BJ (cell line): ENCODE measurements at regions not wholly inside any gene's neighbourhood (a gene's known extent, or its start where the extent isn't known, plus 50 kb on each side); places are given as distances from the start of the nearest gene placed in this dataset.

ENCODE experiments used
- CTCF ChIA-PET: fragments of 350-600 bp; formaldehyde crosslinking; extraction: SDS; loops from one replicate; lab custom pipeline; 2021; ENCODE audit warnings: antibody characterized with exemption, inconsistent platforms; lab: Yijun Ruan, JAX
- POLR2A ChIA-PET: fragments of 300-600 bp; sonication (Branson Sonifier 250); formaldehyde crosslinking; extraction: SDS; loops from one replicate; lab custom pipeline; 2021; ENCODE audit warnings: antibody characterized with exemption; lab: Charles Lee
- DNase-seq: peaks from one replicate; pipeline ENCODE4 v3.0.0-alpha.2; 2011; ENCODE audit warnings: low read depth
- H3K27me3 ChIP-seq: 2 replicates; pipeline ENCODE4 v1.6.0; 2011; ENCODE audit warnings: low read length; ENCODE audit not compliant: control insufficient read depth, insufficient read depth
- H3K36me3 ChIP-seq: 2 replicates; pipeline ENCODE4 v1.5.1; 2011; ENCODE audit warnings: low read length; ENCODE audit not compliant: control insufficient read depth, insufficient read depth
- H3K4me3 ChIP-seq: 2 replicates; pipeline ENCODE4 v1.5.1; 2011; ENCODE audit warnings: low read depth, mild to moderate bottlenecking, control low read depth, low read length
- CTCF ChIP-seq: IDR thresholded peaks from 2 replicates; pipeline ENCODE4 v1.5.1; 2011; ENCODE audit warnings: low read depth, mild to moderate bottlenecking, control low read depth, inconsistent platforms, low read length, moderate library complexity; ENCODE audit not compliant: insufficient read depth

GRCh38 chr3:76627236-76627635, 412.7 kb upstream of the ROBO2 start:
- TF ChIP-seq CTCF = no peak
- ChIA-PET CTCF (no interaction called here), POLR2A (no interaction called here)
- H3K4me3 ChIP-seq = no peak overlapping the region
- no peaks in the 10 kb centered on the region for H3K36me3 ChIP-seq
- H3K27me3 ChIP-seq = no peaks in the 10 kb centered on the region
- no peak for DNase-seq

- CTCF ChIA-PET = no interaction called here
- H3K27me3 ChIP-seq = no peaks in the 10 kb centered on the region
- no peak for DNase-seq
- no peak for TF ChIP-seq CTCF
- no peaks in the 10 kb centered on the region for H3K36me3 ChIP-seq
- POLR2A ChIA-PET = no interaction called here
- H3K4me3 ChIP-seq = no peak overlapping the region
Measured at GRCh38 chr3:76631251-76631650, 408.6 kb upstream of the ROBO2 start.

GRCh38 chr3:76638006-76638405, 401.9 kb upstream of the ROBO2 start:
- POLR2A ChIA-PET = interaction anchor here (0.6 kb wide), 1 partner anchor 105 kb away, joined by 4 read pairs; no protein-coding TSS in a partner anchor
- H3K36me3 ChIP-seq = no peaks in the 10 kb centered on the region
- no peak overlapping the region for H3K4me3 ChIP-seq
- CTCF ChIA-PET = no interaction called here
- DNase-seq = no peak
- H3K27me3 ChIP-seq = no peaks in the 10 kb centered on the region
- no peak for TF ChIP-seq CTCF

- Histone ChIP-seq H3K27me3 (no peaks in the 10 kb centered on the region), H3K36me3 (no peaks in the 10 kb centered on the region), H3K4me3 (no peak overlapping the region)
- ChIA-PET CTCF (no interaction called here), POLR2A (no interaction called here)
- TF ChIP-seq CTCF = no peak
- DNase-seq = no peak
Measured at GRCh38 chr3:76643623-76644304, 396.1 kb upstream of the ROBO2 start.

- Histone ChIP-seq H3K4me3 (no peak overlapping the region), H3K36me3 (no peaks in the 10 kb centered on the region), H3K27me3 (no peaks in the 10 kb centered on the region)
- CTCF ChIA-PET = no interaction called here
- no peak for TF ChIP-seq CTCF
- POLR2A ChIA-PET = no interaction called here
- DNase-seq = no peak
Measured at GRCh38 chr3:76644305-76644675, 395.6 kb upstream of the ROBO2 start.
